Neural progenitor cell (in vitro differentiated cells): ENCODE measurements at regions not wholly inside any gene's neighbourhood (a gene's known extent, or its start where the extent isn't known, plus 50 kb on each side); places are given as distances from the start of the nearest gene placed in this dataset.

ENCODE experiments used
- DNase-seq: peaks from one replicate; pipeline ENCODE4 v3.0.0-alpha.2; 2016; ENCODE audit warnings: low spot score
- H2AFZ ChIP-seq: fragments of 200-600 bp; sonication (generic); replicated peaks from 2 replicates; pipeline ENCODE4 v1.6.1; 2016; ENCODE audit warnings: antibody characterized with exemption
- H3F3A ChIP-seq: fragments of 200-600 bp; sonication (generic); 2 replicates; pipeline ENCODE4 v1.6.1; 2016; ENCODE audit warnings: antibody characterized with exemption, low read depth
- H3K27ac ChIP-seq: fragments of 200-600 bp; sonication (generic); 2 replicates; pipeline ENCODE4 v1.5.1; 2016; ENCODE audit warnings: mild to moderate bottlenecking
- H3K27me3 ChIP-seq: fragments of 200-600 bp; sonication (generic); 2 replicates; pipeline ENCODE4 v1.6.1; 2016; ENCODE audit warnings: mild to moderate bottlenecking, moderate library complexity
- H3K36me3 ChIP-seq: fragments of 200-600 bp; sonication (generic); 2 replicates; pipeline ENCODE4 v1.5.1; 2016
- H3K4me1 ChIP-seq: fragments of 200-600 bp; sonication (generic); 2 replicates; pipeline ENCODE4 v1.6.1; 2016; ENCODE audit warnings: mixed run types
- H3K4me2 ChIP-seq: fragments of 200-600 bp; sonication (generic); 2 replicates; pipeline ENCODE4 v1.6.1; 2016
- H3K4me3 ChIP-seq: fragments of 200-600 bp; sonication (generic); 2 replicates; pipeline ENCODE4 v1.5.1; 2016
- H3K79me2 ChIP-seq: fragments of 200-600 bp; sonication (generic); 2 replicates; pipeline ENCODE4 v1.6.1; 2016; ENCODE audit warnings: low read depth
- H3K9ac ChIP-seq: fragments of 200-600 bp; sonication (generic); 2 replicates; pipeline ENCODE4 v1.6.1; 2016
- H3K9me3 ChIP-seq: fragments of 200-600 bp; sonication (generic); 2 replicates; pipeline ENCODE4 v1.5.1; 2016; ENCODE audit warnings: low read depth
- H4K20me1 ChIP-seq: fragments of 200-600 bp; sonication (generic); 2 replicates; pipeline ENCODE4 v1.6.1; 2016; ENCODE audit warnings: low read depth
- H3K27ac Mint-ChIP-seq: 3 replicates; pipeline ENCODE4 v1.8.0; 2021; ENCODE audit warnings: mixed read lengths
- H3K27me3 Mint-ChIP-seq: 2 replicates; pipeline ENCODE4 v1.8.0; 2022; ENCODE audit warnings: low read depth, mild to moderate bottlenecking, inconsistent platforms, moderate library complexity, mixed read lengths; ENCODE audit not compliant: insufficient read depth
- H3K36me3 Mint-ChIP-seq: 3 replicates; pipeline ENCODE4 v1.8.0; 2021; ENCODE audit warnings: mixed read lengths
- H3K4me1 Mint-ChIP-seq: 3 replicates; pipeline ENCODE4 v1.8.0; 2021; ENCODE audit warnings: mixed read lengths
- H3K4me3 Mint-ChIP-seq: 3 replicates; pipeline ENCODE4 v1.8.0; 2021; ENCODE audit warnings: mild to moderate bottlenecking, moderate library complexity, mixed read lengths
- H3K9me3 Mint-ChIP-seq: 3 replicates; pipeline ENCODE4 v1.8.0; 2020; ENCODE audit warnings: mixed read lengths
- EZH2 ChIP-seq: fragments of 200-600 bp; sonication (generic); IDR thresholded peaks from 2 replicates; pipeline ENCODE4 v1.6.1; 2017; ENCODE audit warnings: antibody characterized with exemption, mild to moderate bottlenecking, moderate library complexity
- EZH2phosphoT487 ChIP-seq: fragments of 200-600 bp; sonication (generic); IDR thresholded peaks from 2 replicates; pipeline ENCODE4 v1.6.1; 2017; ENCODE audit warnings: antibody characterized with exemption
- TF ChIP-seq, protein P1 (sequence below): fragments of 200-600 bp; sonication (generic); IDR thresholded peaks from 2 replicates; pipeline ENCODE4 v1.5.1; 2017; ENCODE audit warnings: antibody characterized with exemption, mild to moderate bottlenecking

DNA sequence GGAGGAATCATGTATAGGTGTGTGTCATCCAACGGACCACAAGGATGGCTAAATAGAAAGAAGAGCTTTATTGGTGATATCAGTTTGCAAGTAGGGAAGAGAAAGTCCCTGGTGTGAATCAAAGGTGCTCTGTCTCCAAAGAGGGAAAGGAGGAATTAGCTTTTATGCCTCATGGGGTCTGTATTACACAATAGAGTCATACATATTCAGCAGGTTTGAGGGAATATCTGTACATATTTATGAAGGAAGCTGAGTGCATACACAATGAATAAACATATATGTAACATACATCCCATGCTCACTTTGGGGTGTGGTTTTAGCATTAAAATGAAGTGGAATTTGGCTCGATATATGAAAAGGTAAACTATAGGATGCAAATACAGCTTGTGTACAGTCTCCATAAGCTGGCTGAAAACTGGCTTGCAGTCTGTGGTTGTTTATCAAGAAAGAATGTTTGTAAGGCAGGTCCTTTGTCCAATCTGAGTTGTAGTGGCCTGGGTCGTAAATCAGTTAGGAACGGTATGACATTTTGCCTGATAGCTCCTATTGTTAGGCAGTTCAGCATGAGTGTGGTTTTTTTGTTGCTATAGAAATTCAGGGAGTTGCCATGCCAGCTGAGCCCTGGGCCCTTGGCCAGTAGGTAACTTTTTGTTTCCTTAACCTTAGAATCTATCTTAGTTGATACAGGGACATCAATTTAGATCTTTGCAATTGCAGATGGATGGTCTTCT lies 198.0 kb upstream of the ZP4 start:
- no peak for DNase-seq
- Histone ChIP-seq H3F3A (no peaks in the 10 kb centered on the region), H2AFZ (no peak overlapping the region), H3K36me3 (no peaks in the 10 kb centered on the region), H3K79me2 (no peaks in the 10 kb centered on the region), H3K9me3 (no peaks in the 10 kb centered on the region), H3K27ac (no peak overlapping the region), H3K4me2 (no peak overlapping the region), H4K20me1 (no peaks in the 10 kb centered on the region), H3K27me3 (no peaks in the 10 kb centered on the region), H3K4me3 (no peak overlapping the region), H3K4me1 (peaks cover 3% of the 10 kb centered on the region), H3K9ac (no peak overlapping the region)
- H3K27me3 Mint-ChIP-seq = peaks cover 2% of the 10 kb centered on the region
- H3K27ac Mint-ChIP-seq = no peak overlapping the region
- no peaks in the 10 kb centered on the region for H3K9me3 Mint-ChIP-seq
- H3K36me3 Mint-ChIP-seq = no peaks in the 10 kb centered on the region
- peaks cover 10% of the 10 kb centered on the region for H3K4me1 Mint-ChIP-seq
- H3K4me3 Mint-ChIP-seq = no peak overlapping the region
- no peak for TF ChIP-seq EZH2phosphoT487
- no peak for TF ChIP-seq EZH2
- TF ChIP-seq, protein P1, sequence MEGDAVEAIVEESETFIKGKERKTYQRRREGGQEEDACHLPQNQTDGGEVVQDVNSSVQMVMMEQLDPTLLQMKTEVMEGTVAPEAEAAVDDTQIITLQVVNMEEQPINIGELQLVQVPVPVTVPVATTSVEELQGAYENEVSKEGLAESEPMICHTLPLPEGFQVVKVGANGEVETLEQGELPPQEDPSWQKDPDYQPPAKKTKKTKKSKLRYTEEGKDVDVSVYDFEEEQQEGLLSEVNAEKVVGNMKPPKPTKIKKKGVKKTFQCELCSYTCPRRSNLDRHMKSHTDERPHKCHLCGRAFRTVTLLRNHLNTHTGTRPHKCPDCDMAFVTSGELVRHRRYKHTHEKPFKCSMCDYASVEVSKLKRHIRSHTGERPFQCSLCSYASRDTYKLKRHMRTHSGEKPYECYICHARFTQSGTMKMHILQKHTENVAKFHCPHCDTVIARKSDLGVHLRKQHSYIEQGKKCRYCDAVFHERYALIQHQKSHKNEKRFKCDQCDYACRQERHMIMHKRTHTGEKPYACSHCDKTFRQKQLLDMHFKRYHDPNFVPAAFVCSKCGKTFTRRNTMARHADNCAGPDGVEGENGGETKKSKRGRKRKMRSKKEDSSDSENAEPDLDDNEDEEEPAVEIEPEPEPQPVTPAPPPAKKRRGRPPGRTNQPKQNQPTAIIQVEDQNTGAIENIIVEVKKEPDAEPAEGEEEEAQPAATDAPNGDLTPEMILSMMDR = no peak

DNA sequence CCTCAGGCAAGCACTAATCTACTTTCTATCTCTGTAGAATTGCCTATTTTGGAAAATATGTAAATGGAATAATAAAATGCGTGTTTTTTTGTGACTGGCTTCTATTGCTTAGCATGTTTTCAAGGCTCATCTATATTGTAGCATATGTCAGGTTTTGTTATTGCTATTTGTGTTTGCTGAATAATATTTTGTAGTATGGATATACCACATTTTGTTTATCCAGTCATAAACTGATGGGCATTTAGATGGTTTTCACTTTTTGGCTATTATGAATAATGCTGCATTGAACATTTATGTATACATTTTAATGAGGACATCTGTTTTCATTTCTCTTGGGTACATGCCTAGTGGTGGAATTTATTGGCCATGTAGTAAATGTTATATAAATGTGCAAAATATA lies 183.3 kb upstream of the ZP4 start:
- Histone ChIP-seq H3K9ac (no peak overlapping the region), H3K4me2 (no peak overlapping the region), H3K9me3 (no peaks in the 10 kb centered on the region), H3K36me3 (no peaks in the 10 kb centered on the region), H3K27me3 (no peaks in the 10 kb centered on the region), H3F3A (no peaks in the 10 kb centered on the region), H3K27ac (no peak overlapping the region), H4K20me1 (no peaks in the 10 kb centered on the region), H3K4me3 (no peak overlapping the region), H3K4me1 (no peaks in the 10 kb centered on the region), H3K79me2 (no peaks in the 10 kb centered on the region), H2AFZ (no peak overlapping the region)
- TF ChIP-seq EZH2phosphoT487 (no peak), EZH2 (no peak)
- TF ChIP-seq, protein P1 = no peak
- no peak for DNase-seq
- peaks cover 3% of the 10 kb centered on the region for H3K9me3 Mint-ChIP-seq
- H3K4me3 Mint-ChIP-seq = no peak overlapping the region
- H3K36me3 Mint-ChIP-seq = no peaks in the 10 kb centered on the region
- H3K27me3 Mint-ChIP-seq = no peaks in the 10 kb centered on the region
- no peak overlapping the region for H3K27ac Mint-ChIP-seq
- no peaks in the 10 kb centered on the region for H3K4me1 Mint-ChIP-seq

DNA sequence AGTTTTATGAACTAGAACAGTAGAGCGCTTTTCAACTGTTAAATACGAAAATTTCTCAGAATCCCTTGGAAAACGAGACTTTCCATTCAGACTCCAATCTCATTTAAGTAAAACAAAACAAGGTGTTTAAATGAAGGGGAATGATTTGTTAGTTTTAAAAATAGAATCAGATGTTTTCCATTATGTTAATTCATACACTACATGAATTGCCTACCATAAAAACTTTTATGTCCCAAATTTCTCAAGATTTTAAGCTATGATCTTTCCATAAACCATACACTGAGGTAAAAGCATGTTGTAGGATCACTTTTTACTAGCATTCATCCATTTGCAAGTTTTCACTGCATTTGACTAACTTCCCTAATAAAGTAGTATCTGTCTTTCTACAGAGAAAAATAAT lies 180.3 kb upstream of the ZP4 start:
- no peak for DNase-seq
- Histone ChIP-seq H3F3A (no peaks in the 10 kb centered on the region), H4K20me1 (no peaks in the 10 kb centered on the region), H3K9ac (no peak overlapping the region), H3K27ac (no peak overlapping the region), H2AFZ (no peak overlapping the region), H3K79me2 (no peaks in the 10 kb centered on the region), H3K4me3 (no peak overlapping the region), H3K36me3 (no peaks in the 10 kb centered on the region), H3K9me3 (no peaks in the 10 kb centered on the region), H3K4me2 (no peak overlapping the region), H3K4me1 (no peaks in the 10 kb centered on the region), H3K27me3 (no peaks in the 10 kb centered on the region)
- H3K27me3 Mint-ChIP-seq = peaks cover 2% of the 10 kb centered on the region
- TF ChIP-seq EZH2phosphoT487 (no peak), EZH2 (no peak)
- TF ChIP-seq, protein P1 = no peak
- H3K27ac Mint-ChIP-seq = no peak overlapping the region
- no peak overlapping the region for H3K4me3 Mint-ChIP-seq
- H3K9me3 Mint-ChIP-seq = peaks cover 3% of the 10 kb centered on the region
- no peaks in the 10 kb centered on the region for H3K4me1 Mint-ChIP-seq
- H3K36me3 Mint-ChIP-seq = no peaks in the 10 kb centered on the region
